ENCODE measurements at regions not wholly inside any gene's neighbourhood (a gene's known extent, or its start where the extent isn't known, plus 50 kb on each side); places are given as distances from the start of the nearest gene placed in this dataset.
"Not testable (repeated sequence)": the region's sequence is repeated elsewhere in the genome, so short reads cannot be mapped to it uniquely, and the experiment has no call there.

GRCh38 chr2:35454966-35455638 is 900.5 kb upstream of the CRIM1 start:
- ATAC-seq (no peak), DNase-seq (no peak)
- intact Hi-C loops (cut with DNase I) = no loop called here
- Histone ChIP-seq H3K27ac (no peak overlapping the region), H3K9me3 (no peaks in the 10 kb centered on the region), H3K4me3 (no peak overlapping the region), H3K4me1 (no peaks in the 10 kb centered on the region), H3K27me3 (no peaks in the 10 kb centered on the region), H3K36me3 (no peaks in the 10 kb centered on the region)
- WGBS (ENCODE audit: insufficient coverage, low coverage, low lambda C conversion rate, missing lambda C conversion rate) = 40% methylated on average over 1 of the region's 3 CpGs
- TF ChIP-seq, protein P1, sequence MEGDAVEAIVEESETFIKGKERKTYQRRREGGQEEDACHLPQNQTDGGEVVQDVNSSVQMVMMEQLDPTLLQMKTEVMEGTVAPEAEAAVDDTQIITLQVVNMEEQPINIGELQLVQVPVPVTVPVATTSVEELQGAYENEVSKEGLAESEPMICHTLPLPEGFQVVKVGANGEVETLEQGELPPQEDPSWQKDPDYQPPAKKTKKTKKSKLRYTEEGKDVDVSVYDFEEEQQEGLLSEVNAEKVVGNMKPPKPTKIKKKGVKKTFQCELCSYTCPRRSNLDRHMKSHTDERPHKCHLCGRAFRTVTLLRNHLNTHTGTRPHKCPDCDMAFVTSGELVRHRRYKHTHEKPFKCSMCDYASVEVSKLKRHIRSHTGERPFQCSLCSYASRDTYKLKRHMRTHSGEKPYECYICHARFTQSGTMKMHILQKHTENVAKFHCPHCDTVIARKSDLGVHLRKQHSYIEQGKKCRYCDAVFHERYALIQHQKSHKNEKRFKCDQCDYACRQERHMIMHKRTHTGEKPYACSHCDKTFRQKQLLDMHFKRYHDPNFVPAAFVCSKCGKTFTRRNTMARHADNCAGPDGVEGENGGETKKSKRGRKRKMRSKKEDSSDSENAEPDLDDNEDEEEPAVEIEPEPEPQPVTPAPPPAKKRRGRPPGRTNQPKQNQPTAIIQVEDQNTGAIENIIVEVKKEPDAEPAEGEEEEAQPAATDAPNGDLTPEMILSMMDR (IDR thresholded peaks at IDR 0.05) = no peak
- TF ChIP-seq POLR2A (IDR thresholded peaks at IDR 0.05) = no peak

DNA sequence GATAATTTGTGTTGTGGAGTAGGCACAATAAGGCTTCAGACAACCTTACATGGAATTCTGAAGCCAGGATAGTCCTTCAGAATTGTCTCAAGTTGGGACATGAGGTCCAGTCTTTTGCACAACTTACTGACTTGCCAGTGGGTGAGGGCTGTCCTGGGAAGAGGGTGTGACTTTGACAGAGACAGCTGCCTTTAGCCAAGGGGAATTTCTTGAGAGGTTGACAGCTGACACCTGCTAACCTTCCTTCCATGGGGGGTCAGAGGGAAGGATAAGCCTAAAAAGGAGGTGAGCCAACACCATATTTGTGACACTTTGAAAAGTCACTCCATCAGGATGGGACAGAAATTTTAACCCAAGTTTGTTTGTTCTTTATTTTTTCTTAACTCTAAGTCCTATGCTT is 907.8 kb upstream of the CRIM1 start:
- TF ChIP-seq, protein P1 (IDR thresholded peaks at IDR 0.05) = no peak
- TF ChIP-seq POLR2A (IDR thresholded peaks at IDR 0.05) = no peak
- no peaks in the 10 kb centered on the region for H3K27me3 ChIP-seq
- intact Hi-C loops (cut with DNase I) = no loop called here

DNA sequence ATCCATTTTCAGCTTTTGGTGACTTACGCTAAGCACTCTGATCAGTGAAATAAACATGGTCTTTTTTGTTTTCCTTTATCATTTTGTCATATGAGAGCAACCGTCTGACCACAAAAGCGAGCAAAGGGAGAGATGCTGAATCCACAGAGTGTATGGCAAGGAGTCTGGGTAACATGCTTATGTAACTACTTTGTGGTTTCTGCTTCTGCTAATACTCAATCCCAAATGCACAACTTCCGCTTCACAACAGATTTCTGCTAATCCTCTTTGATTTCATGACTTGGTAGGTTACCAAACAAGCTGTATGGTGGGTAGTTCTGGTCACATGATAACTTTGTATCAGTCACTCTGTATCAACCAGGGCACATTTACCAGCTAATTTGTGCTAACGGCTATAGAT is 908.4 kb upstream of the CRIM1 start:
- H3K36me3 ChIP-seq = no peaks in the 10 kb centered on the region
- no peak overlapping the region for H3K27ac ChIP-seq
- no peaks in the 10 kb centered on the region for H3K9me3 ChIP-seq
- H3K4me3 ChIP-seq = no peak overlapping the region
- no peak for DNase-seq
- no peaks in the 10 kb centered on the region for H3K27me3 ChIP-seq
- intact Hi-C loops (cut with DNase I) = no loop called here
- TF ChIP-seq POLR2A (IDR thresholded peaks at IDR 0.05) = no peak
- TF ChIP-seq, protein P1 (IDR thresholded peaks at IDR 0.05) = no peak
- H3K4me1 ChIP-seq = no peaks in the 10 kb centered on the region
- WGBS (ENCODE audit: insufficient coverage, low coverage, low lambda C conversion rate, missing lambda C conversion rate) = 40% methylated on average over 5 of the region's 5 CpGs
- ATAC-seq = no peak

More for the DNA sequence above, 907.8 kb upstream of the CRIM1 start:
- H3K9me3 ChIP-seq = no peaks in the 10 kb centered on the region
- no peaks in the 10 kb centered on the region for H3K36me3 ChIP-seq
- H3K27ac ChIP-seq = no peak overlapping the region
- H3K4me3 ChIP-seq = no peak overlapping the region
- ATAC-seq = no peak
- DNase-seq = no peak
- no peaks in the 10 kb centered on the region for H3K4me1 ChIP-seq

DNA sequence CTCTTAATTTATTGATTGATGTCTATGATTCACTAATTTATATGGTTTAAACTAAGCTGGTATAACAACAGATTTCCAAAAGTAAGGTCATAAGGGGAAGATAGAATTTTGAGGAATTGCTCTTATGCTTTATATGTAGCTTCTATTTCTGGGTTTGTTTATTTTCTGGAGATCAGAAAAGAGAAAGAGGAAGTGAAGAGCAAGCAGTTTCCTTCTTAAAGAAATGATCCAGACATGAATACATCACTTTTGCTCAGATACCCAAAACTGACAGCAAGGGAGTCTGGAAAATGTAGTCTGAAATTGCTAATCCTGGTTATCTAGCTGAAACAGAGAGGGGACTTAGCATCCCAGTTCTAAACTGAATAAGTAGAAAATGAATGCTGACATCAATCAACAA is 912.5 kb upstream of the CRIM1 start:
- no peaks in the 10 kb centered on the region for H3K27me3 ChIP-seq
- H3K27ac ChIP-seq = no peak overlapping the region
- H3K4me3 ChIP-seq = no peak overlapping the region
- intact Hi-C loops (cut with DNase I) = no loop called here
- ATAC-seq = no peak
- H3K36me3 ChIP-seq = no peaks in the 10 kb centered on the region
- no peak for TF ChIP-seq POLR2A (IDR thresholded peaks at IDR 0.05)
- TF ChIP-seq, protein P1 (IDR thresholded peaks at IDR 0.05) = no peak
- DNase-seq = no peak
- H3K9me3 ChIP-seq = no peaks in the 10 kb centered on the region
- no peaks in the 10 kb centered on the region for H3K4me1 ChIP-seq

GRCh38 chr2:35441575-35441974 is 914.0 kb upstream of the CRIM1 start:
- intact Hi-C loops (cut with DNase I); H3K4me1 ChIP-seq; H3K36me3 ChIP-seq; DNase-seq; H3K4me3 ChIP-seq; H3K27ac ChIP-seq; H3K27me3 ChIP-seq; ATAC-seq; H3K9me3 ChIP-seq: not testable (repeated sequence)
- 47% methylated on average over 7 of the region's 9 CpGs for WGBS (ENCODE audit: insufficient coverage, low coverage, low lambda C conversion rate, missing lambda C conversion rate)

DNA sequence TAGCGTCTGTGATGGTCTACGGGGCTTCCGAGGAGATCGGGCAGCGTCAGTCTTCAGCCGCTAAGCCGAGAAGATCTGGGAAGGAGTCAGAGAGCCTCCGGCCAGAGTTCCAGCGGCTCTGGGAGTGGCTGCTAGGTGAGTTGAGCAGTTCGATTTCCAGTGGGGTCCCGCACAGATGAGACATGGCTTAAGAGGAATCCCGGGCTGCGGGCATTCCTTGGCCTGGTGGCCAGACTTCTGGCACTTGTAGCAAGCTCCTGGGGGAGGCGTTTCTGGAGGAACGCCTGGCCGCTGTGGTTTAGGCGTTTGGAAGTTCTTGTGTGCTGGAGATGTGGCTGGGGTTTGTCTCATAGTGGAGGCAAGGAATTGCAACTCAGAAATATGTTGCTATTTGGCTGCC is 915.3 kb upstream of the CRIM1 start:
- H3K4me1 ChIP-seq; H3K36me3 ChIP-seq; DNase-seq; H3K4me3 ChIP-seq; H3K27ac ChIP-seq; intact Hi-C loops (cut with DNase I); H3K9me3 ChIP-seq; H3K27me3 ChIP-seq; ATAC-seq: not testable (repeated sequence)
- WGBS (ENCODE audit: insufficient coverage, low coverage, low lambda C conversion rate, missing lambda C conversion rate) = 50% methylated on average over 1 of the region's 17 CpGs

GRCh38 chr2:35436893-35437292 is 918.7 kb upstream of the CRIM1 start:
- H3K27ac ChIP-seq; H3K4me3 ChIP-seq; DNase-seq; ATAC-seq; intact Hi-C loops (cut with DNase I); H3K36me3 ChIP-seq; H3K4me1 ChIP-seq; H3K9me3 ChIP-seq; H3K27me3 ChIP-seq: not testable (repeated sequence)
- WGBS (ENCODE audit: insufficient coverage, low coverage, low lambda C conversion rate, missing lambda C conversion rate) = 52% methylated on average over 5 of the region's 5 CpGs

Data from right lobe of liver (tissue), 6 donors.